Colonic mucosa (tissue), 4 donors: ENCODE measurements at regions not wholly inside any gene's neighbourhood (a gene's known extent, or its start where the extent isn't known, plus 50 kb on each side); places are given as distances from the start of the nearest gene placed in this dataset.

Experiments
- DNase-seq: peaks from one replicate; pipeline ENCODE4 v3.0.0-alpha.2; 2020
- H3K27ac ChIP-seq: fragments of 200-600 bp; one replicate; pipeline ENCODE4 v1.8.0; 2021
- H3K27me3 ChIP-seq: fragments of 200-600 bp; one replicate; pipeline ENCODE4 v1.8.0; 2021
- H3K36me3 ChIP-seq: fragments of 200-600 bp; one replicate; pipeline ENCODE4 v1.8.0; 2021
- H3K4me1 ChIP-seq: fragments of 200-600 bp; one replicate; pipeline ENCODE4 v1.8.0; 2021; ENCODE audit warnings: mild to moderate bottlenecking
- H3K4me3 ChIP-seq: fragments of 200-600 bp; one replicate; pipeline ENCODE4 v1.8.0; 2021
- H3K9ac ChIP-seq, 2 donors: one replicate each; pipeline ENCODE4 v1.7.0; 2013; ENCODE audit warnings: control low read depth in 2 of 2, low read depth in 2 of 2, low read length in 2 of 2
- H3K9me3 ChIP-seq: fragments of 200-600 bp; one replicate; pipeline ENCODE4 v1.8.0; 2021
- intact Hi-C: fragments of 100-400 bp; cut with DNase I; formaldehyde crosslinking; loops from one replicate; pipeline ENCODE4 v1.14.1; 2022
- TF ChIP-seq, protein P1 (sequence below): fragments of 200-600 bp; IDR thresholded peaks from one replicate; pipeline ENCODE4 v1.8.0; 2022; ENCODE audit warnings: antibody characterized with exemption, mild to moderate bottlenecking
- donor health status: healthy.
- donor health status: DM: no; HTN: no; CAD: no.
- donor health status: DM: no; HTN: no; CAD: no.

GRCh38 chr4:188409851-188410250 lies 270.6 kb downstream of the TRIML1 start:
- Histone ChIP-seq H3K4me3 (no peak overlapping the region), H3K27ac (no peak overlapping the region), H3K9ac (no peak overlapping the region), H3K36me3 (no peaks in the 10 kb centered on the region), H3K9me3 (no peaks in the 10 kb centered on the region), H3K27me3 (no peaks in the 10 kb centered on the region), H3K4me1 (no peaks in the 10 kb centered on the region)
- no peak for DNase-seq
- TF ChIP-seq, protein P1, sequence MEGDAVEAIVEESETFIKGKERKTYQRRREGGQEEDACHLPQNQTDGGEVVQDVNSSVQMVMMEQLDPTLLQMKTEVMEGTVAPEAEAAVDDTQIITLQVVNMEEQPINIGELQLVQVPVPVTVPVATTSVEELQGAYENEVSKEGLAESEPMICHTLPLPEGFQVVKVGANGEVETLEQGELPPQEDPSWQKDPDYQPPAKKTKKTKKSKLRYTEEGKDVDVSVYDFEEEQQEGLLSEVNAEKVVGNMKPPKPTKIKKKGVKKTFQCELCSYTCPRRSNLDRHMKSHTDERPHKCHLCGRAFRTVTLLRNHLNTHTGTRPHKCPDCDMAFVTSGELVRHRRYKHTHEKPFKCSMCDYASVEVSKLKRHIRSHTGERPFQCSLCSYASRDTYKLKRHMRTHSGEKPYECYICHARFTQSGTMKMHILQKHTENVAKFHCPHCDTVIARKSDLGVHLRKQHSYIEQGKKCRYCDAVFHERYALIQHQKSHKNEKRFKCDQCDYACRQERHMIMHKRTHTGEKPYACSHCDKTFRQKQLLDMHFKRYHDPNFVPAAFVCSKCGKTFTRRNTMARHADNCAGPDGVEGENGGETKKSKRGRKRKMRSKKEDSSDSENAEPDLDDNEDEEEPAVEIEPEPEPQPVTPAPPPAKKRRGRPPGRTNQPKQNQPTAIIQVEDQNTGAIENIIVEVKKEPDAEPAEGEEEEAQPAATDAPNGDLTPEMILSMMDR: no peak
- intact Hi-C loops: no loop called here

DNA sequence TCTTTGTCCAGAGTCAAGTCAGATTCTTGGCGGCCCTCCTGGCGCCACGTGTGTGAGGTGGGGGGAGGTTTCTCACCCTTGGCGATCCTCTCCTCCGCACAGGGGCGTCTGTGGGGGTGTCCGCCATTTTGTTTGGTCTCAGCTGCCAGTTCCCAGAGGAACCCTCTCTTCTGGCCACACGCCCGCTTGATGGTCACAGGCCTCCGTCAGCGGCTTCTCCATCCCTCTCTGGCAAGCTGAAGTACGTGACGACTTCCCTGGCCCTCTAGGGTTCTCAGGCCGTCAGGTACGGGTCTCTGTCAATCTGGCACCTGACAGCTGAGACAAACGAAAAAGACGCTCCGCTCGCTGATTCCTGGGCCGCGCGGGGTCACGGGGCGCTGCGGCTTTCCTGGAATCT lies 272.6 kb downstream of the TRIML1 start:
- intact Hi-C loops: no loop called here
- TF ChIP-seq, protein P1: no peak
- Histone ChIP-seq H3K27me3 (no peaks in the 10 kb centered on the region), H3K9me3 (no peaks in the 10 kb centered on the region), H3K36me3 (no peaks in the 10 kb centered on the region), H3K4me1 (no peaks in the 10 kb centered on the region), H3K9ac (no peak overlapping the region), H3K4me3 (no peak overlapping the region), H3K27ac (no peak overlapping the region)
- no peak for DNase-seq

- Histone ChIP-seq H3K27ac (no peak overlapping the region), H3K9ac (no peak overlapping the region), H3K36me3 (no peaks in the 10 kb centered on the region), H3K9me3 (no peaks in the 10 kb centered on the region), H3K4me1 (no peaks in the 10 kb centered on the region), H3K4me3 (no peak overlapping the region), H3K27me3 (no peaks in the 10 kb centered on the region)
- DNase-seq: no peak
- intact Hi-C loops: no loop called here
- TF ChIP-seq, protein P1: no peak
Observed at GRCh38 chr4:188412499-188412898, 273.3 kb downstream of the TRIML1 start.

DNA sequence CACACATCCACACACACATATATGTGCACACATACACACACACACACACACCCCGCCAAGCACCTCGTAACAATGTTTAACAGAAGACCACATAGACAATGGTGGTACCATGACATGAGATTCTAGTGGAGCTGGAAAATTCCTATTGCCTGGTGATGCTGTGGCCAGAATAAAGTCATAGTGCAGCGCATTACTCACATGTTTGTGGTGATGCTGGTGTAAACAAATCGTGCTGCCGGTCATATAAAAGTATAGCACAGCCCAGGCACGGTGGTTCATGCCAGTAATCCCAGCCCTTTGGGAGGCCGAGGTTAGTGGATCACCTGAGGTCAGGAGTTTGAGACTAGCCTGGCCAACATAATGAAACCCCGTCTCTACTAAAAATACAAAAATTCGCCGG lies 275.2 kb downstream of the TRIML1 start:
- H3K4me1 ChIP-seq: no peaks in the 10 kb centered on the region
- H3K27me3 ChIP-seq: no peaks in the 10 kb centered on the region
- no peak for DNase-seq
- no peak overlapping the region for H3K27ac ChIP-seq
- no peak overlapping the region for H3K4me3 ChIP-seq
- intact Hi-C loops: no loop called here
- TF ChIP-seq, protein P1: no peak
- H3K9ac ChIP-seq: no peak overlapping the region
- H3K9me3 ChIP-seq: no peaks in the 10 kb centered on the region
- no peaks in the 10 kb centered on the region for H3K36me3 ChIP-seq

- intact Hi-C loops: no loop called here
- no peaks in the 10 kb centered on the region for H3K9me3 ChIP-seq
- no peaks in the 10 kb centered on the region for H3K36me3 ChIP-seq
- no peak overlapping the region for H3K4me3 ChIP-seq
- H3K27me3 ChIP-seq: no peaks in the 10 kb centered on the region
- no peak overlapping the region for H3K9ac ChIP-seq
- no peak for DNase-seq
- TF ChIP-seq, protein P1: no peak
- H3K4me1 ChIP-seq: no peaks in the 10 kb centered on the region
- H3K27ac ChIP-seq: no peak overlapping the region
Observed at GRCh38 chr4:188417181-188417580, 277.9 kb downstream of the TRIML1 start.

GRCh38 chr4:188423039-188423438 lies 283.8 kb downstream of the TRIML1 start:
- DNase-seq: no peak
- no peaks in the 10 kb centered on the region for H3K9me3 ChIP-seq
- intact Hi-C loops: no loop called here
- H3K36me3 ChIP-seq: no peaks in the 10 kb centered on the region
- no peaks in the 10 kb centered on the region for H3K4me1 ChIP-seq
- TF ChIP-seq, protein P1: no peak
- no peaks in the 10 kb centered on the region for H3K27me3 ChIP-seq
- no peak overlapping the region for H3K27ac ChIP-seq
- H3K4me3 ChIP-seq: no peak overlapping the region
- no peak overlapping the region for H3K9ac ChIP-seq
